Nephron progenitor cell (in vitro differentiated cells): ENCODE measurements at regions not wholly inside any gene's neighbourhood (a gene's known extent, or its start where the extent isn't known, plus 50 kb on each side); places are given as distances from the start of the nearest gene placed in this dataset.

ENCODE experiments used
- DNase-seq: peaks from one replicate; pipeline ENCODE4 v3.0.0; 2021
- H3K27ac Mint-ChIP-seq: 2 replicates; pipeline ENCODE4 v1.8.0; 2021; ENCODE audit warnings: mild to moderate bottlenecking, moderate library complexity, mixed read lengths
- H3K27me3 Mint-ChIP-seq: 2 replicates; pipeline ENCODE4 v1.8.0; 2021; ENCODE audit warnings: mild to moderate bottlenecking, low read depth, mixed read lengths; ENCODE audit not compliant: poor library complexity
- H3K36me3 Mint-ChIP-seq: 2 replicates; pipeline ENCODE4 v1.8.0; 2021; ENCODE audit warnings: low read depth, mixed read lengths
- H3K4me1 Mint-ChIP-seq: 2 replicates; pipeline ENCODE4 v1.8.0; 2021; ENCODE audit warnings: mixed read lengths
- H3K4me3 Mint-ChIP-seq: 2 replicates; pipeline ENCODE4 v1.8.0; 2021; ENCODE audit warnings: mild to moderate bottlenecking, moderate library complexity, mixed read lengths
- H3K9me3 Mint-ChIP-seq: 2 replicates; pipeline ENCODE4 v1.8.0; 2021; ENCODE audit warnings: mild to moderate bottlenecking, moderate library complexity, mixed read lengths
- TF ChIP-seq, protein P1 (sequence below): fragments of 200-600 bp; sonication (generic); IDR thresholded peaks from 2 replicates; pipeline ENCODE4 v1.5.0; 2021; ENCODE audit warnings: antibody characterized with exemption

DNA sequence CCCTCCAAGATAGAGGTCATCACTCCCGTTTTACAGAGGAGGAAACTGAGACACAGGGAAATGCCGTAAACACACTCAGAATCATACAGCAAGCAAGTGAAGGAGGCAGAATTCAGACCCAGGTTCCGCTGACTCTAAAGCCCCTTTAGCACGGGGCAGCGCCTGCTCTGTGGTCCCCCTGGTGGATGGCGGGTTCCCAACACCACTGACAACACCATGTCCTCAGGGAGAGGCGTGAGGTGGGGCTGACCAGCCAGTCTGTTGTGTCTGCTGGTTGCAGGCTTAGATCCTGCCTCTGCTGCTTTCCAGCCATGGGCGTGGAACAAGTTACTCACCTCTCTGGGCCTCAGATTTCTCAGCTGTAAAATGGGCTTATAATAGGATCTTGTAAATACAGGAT is 617.3 kb downstream of the MATN1 start:
- Mint-ChIP-seq H3K27me3 (peaks cover 61% of the 10 kb centered on the region), H3K27ac (no peak overlapping the region), H3K36me3 (no peaks in the 10 kb centered on the region)

DNA sequence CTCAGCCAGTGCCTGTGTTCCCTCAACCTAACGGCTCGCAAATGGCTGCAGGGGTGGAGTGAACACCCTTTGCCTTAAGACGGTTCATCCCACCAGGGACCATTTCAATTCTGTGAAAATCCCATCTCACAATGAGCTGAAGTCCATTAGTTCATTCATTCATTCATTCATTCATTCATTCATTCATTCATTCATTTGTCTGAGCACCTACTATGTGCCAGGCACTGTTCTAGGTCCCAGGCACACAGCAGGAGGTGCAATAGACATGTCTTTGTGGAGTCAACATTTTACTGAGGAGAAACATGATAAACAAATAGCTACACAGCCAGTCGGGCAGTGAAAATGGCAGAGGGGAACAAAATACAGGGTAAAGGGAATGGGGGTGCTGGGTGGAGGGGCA is 618.8 kb downstream of the MATN1 start:
- Mint-ChIP-seq H3K9me3 (no peaks in the 10 kb centered on the region), H3K4me3 (no peak overlapping the region), H3K4me1 (peaks cover 14% of the 10 kb centered on the region), H3K27me3 (peaks cover 46% of the 10 kb centered on the region), H3K27ac (no peak overlapping the region), H3K36me3 (no peaks in the 10 kb centered on the region)
- DNase-seq = no peak
- TF ChIP-seq, protein P1, sequence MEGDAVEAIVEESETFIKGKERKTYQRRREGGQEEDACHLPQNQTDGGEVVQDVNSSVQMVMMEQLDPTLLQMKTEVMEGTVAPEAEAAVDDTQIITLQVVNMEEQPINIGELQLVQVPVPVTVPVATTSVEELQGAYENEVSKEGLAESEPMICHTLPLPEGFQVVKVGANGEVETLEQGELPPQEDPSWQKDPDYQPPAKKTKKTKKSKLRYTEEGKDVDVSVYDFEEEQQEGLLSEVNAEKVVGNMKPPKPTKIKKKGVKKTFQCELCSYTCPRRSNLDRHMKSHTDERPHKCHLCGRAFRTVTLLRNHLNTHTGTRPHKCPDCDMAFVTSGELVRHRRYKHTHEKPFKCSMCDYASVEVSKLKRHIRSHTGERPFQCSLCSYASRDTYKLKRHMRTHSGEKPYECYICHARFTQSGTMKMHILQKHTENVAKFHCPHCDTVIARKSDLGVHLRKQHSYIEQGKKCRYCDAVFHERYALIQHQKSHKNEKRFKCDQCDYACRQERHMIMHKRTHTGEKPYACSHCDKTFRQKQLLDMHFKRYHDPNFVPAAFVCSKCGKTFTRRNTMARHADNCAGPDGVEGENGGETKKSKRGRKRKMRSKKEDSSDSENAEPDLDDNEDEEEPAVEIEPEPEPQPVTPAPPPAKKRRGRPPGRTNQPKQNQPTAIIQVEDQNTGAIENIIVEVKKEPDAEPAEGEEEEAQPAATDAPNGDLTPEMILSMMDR = no peak

More for the DNA sequence above, 617.3 kb downstream of the MATN1 start:
- H3K4me1 Mint-ChIP-seq = peaks cover 8% of the 10 kb centered on the region
- TF ChIP-seq, protein P1 = peak; percentile 64
- DNase-seq = peak; percentile 70
- H3K4me3 Mint-ChIP-seq = no peak overlapping the region
- no peaks in the 10 kb centered on the region for H3K9me3 Mint-ChIP-seq

DNA sequence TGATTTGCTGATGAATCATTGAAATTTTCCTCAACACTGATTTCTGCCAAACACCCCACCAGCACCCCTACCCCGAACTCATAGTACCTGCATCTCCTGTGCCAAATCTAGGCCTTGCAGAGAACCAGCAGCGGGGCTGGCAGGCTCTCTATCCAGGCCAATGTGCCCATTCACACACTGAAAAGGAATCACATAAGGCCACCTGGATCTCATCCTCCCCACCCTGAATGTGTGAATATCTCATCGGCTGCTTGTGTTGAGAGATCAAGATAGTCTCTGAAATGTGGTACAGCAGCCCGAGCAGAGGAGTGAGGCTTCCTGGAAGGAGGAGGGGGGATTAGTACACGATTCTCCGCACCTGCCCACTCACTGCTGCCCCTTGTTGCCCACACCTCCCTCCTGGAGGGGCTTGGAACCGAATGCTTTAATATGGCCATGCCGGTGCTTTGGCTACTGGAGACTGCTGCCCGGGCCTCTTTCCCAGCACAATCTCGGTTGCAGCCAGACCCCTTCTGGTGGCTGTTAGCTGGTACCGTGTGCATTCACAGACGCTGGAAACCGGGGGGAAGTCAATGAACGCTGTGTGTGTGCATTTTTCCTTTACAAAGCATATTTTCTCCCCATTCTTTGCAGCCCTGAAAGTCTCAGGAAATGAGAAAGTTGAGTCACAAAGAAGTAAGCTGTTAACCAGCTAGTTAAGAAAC is 619.5 kb downstream of the MATN1 start:
- H3K27me3 Mint-ChIP-seq = peaks cover 39% of the 10 kb centered on the region
- no peak overlapping the region for H3K4me3 Mint-ChIP-seq
- TF ChIP-seq, protein P1 = peak; percentile 8
- no peak overlapping the region for H3K27ac Mint-ChIP-seq
- peaks cover 14% of the 10 kb centered on the region for H3K4me1 Mint-ChIP-seq
- H3K36me3 Mint-ChIP-seq = no peaks in the 10 kb centered on the region
- DNase-seq = no peak
- H3K9me3 Mint-ChIP-seq = no peaks in the 10 kb centered on the region

DNA sequence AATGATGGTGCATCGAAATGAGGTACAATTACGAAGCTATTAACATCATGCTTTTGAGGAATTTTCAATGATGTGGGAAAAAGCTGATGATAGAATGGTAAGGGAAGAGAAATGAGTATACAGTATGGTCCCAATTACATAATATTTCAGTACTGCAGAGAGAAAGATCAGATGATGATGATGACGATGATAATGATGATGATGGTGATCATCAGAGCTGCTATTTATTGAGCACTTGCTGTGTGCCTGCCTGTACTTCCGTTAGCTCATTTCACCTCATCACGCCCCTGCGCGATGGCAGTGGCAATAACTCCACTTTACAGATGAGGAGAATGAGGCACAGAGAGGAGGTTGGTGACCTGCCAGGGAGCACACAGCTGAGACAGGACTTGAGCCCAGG is 620.8 kb downstream of the MATN1 start:
- DNase-seq = no peak
- Mint-ChIP-seq H3K27ac (no peak overlapping the region), H3K9me3 (peaks cover 4% of the 10 kb centered on the region), H3K4me3 (no peak overlapping the region), H3K36me3 (no peaks in the 10 kb centered on the region), H3K4me1 (peaks cover 14% of the 10 kb centered on the region), H3K27me3 (peaks cover 27% of the 10 kb centered on the region)
- TF ChIP-seq, protein P1 = no peak

DNA sequence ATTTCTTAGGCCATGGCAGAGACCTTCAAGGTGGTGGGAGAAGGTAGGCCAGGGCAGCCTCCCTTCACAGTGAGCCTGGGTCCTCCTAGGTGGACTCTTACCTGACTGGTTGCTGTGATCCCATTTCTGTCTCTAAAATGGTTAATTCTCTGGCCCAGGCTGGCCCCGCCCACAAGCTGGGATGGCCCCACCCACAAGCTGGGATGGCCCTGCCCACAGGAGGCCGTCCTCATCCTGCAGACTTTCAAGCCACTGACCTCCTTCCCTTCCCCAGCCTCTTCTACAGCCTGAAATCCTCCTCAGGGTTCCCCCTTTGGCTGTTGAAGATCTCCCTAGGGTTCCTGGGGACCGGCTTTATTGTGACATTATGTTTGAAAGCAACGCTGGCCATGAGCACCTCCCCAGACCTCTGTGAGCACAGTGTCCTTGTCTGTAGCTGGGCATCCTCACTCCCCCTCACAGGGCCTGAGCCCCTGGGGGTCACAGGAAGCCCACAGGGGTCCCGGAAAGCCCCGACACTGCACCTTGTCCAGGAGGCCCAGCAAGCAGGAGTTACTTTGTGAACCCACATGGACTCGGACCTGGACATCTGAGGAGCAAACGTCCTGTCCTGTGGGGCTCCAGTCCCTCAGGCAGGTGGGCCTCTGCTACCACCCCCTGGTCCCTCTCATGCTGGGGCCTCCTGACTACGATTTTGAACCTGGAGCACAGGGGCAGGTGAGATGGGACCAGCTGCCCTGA is 621.7 kb downstream of the MATN1 start:
- peaks cover 14% of the 10 kb centered on the region for H3K4me1 Mint-ChIP-seq
- H3K36me3 Mint-ChIP-seq = no peaks in the 10 kb centered on the region
- H3K27me3 Mint-ChIP-seq = peaks cover 21% of the 10 kb centered on the region

More for the DNA sequence above, 621.7 kb downstream of the MATN1 start:
- Mint-ChIP-seq H3K4me3 (no peak overlapping the region), H3K27ac (no peak overlapping the region), H3K9me3 (peaks cover 6% of the 10 kb centered on the region)
- peak; percentile 55 for DNase-seq
- TF ChIP-seq, protein P1 = no peak
